Activated T-cell treated with anti-CD3 and anti-CD28 coated beads, Interleukin-2, amount 50 U/mL, for 72 hours (primary cell): ENCODE measurements at regions not wholly inside any gene's neighbourhood (a gene's known extent, or its start where the extent isn't known, plus 50 kb on each side); places are given as distances from the start of the nearest gene placed in this dataset.

ENCODE experiments used
- ATAC-seq, 2 donors: fragments of 150-1000 bp; cut with Tn5 transposase; replicated peaks in 1 of 2; 2 replicates each; pipeline ENCODE4 v1.10.0; 2021; ENCODE audit warnings: moderate library complexity in 2 of 2, mild to moderate bottlenecking in 1 of 2
- DNase-seq, 2 donors: peaks; one replicate each; pipeline ENCODE4 v3.0.0; 2021 to 2022; ENCODE audit warnings: mixed read lengths in 1 of 2
- H3K27ac Mint-ChIP-seq: one replicate; pipeline ENCODE4 v1.8.0; 2022; ENCODE audit warnings: mild to moderate bottlenecking, moderate library complexity, mixed read lengths
- H3K27me3 Mint-ChIP-seq: one replicate; pipeline ENCODE4 v1.8.0; 2022; ENCODE audit warnings: low read depth, mixed read lengths
- H3K36me3 Mint-ChIP-seq, 2 donors: one replicate each; pipeline ENCODE4 v1.8.0; 2022; ENCODE audit warnings: mixed read lengths in 2 of 2, mild to moderate bottlenecking in 1 of 2; ENCODE audit not compliant: insufficient read depth in 2 of 2
- H3K4me1 Mint-ChIP-seq: one replicate; pipeline ENCODE4 v1.8.0; 2022; ENCODE audit warnings: low read depth, mixed read lengths
- H3K4me3 Mint-ChIP-seq, 2 donors: one replicate each; pipeline ENCODE4 v1.8.0; 2022; ENCODE audit warnings: mild to moderate bottlenecking in 2 of 2, mixed read lengths in 2 of 2, moderate library complexity in 2 of 2
- H3K9me3 Mint-ChIP-seq, 2 donors: one replicate each; pipeline ENCODE4 v1.8.0; 2022; ENCODE audit warnings: mixed read lengths in 2 of 2

GRCh38 chr7:47104206-47104549, 477.7 kb downstream of the TNS3 start:
- Mint-ChIP-seq H3K9me3 (no peaks in the 10 kb centered on the region), H3K27me3 (peaks cover 4% of the 10 kb centered on the region), H3K4me1 (no peaks in the 10 kb centered on the region), H3K36me3 (no peaks in the 10 kb centered on the region), H3K4me3 (no peak overlapping the region), H3K27ac (no peak overlapping the region)
- DNase-seq (no peak), ATAC-seq (no peak)

GRCh38 chr7:47103498-47104205, 478.3 kb downstream of the TNS3 start:
- ATAC-seq (no peak), DNase-seq (no peak)
- H3K27ac Mint-ChIP-seq = no peak overlapping the region
- no peaks in the 10 kb centered on the region for H3K4me1 Mint-ChIP-seq
- no peaks in the 10 kb centered on the region for H3K36me3 Mint-ChIP-seq
- H3K27me3 Mint-ChIP-seq = peaks cover 4% of the 10 kb centered on the region
- H3K9me3 Mint-ChIP-seq = no peaks in the 10 kb centered on the region
- H3K4me3 Mint-ChIP-seq = no peak overlapping the region

- H3K4me3 Mint-ChIP-seq = no peak overlapping the region
- H3K9me3 Mint-ChIP-seq = no peaks in the 10 kb centered on the region
- no peaks in the 10 kb centered on the region for H3K36me3 Mint-ChIP-seq
- H3K4me1 Mint-ChIP-seq = no peaks in the 10 kb centered on the region
- DNase-seq = no peak
- ATAC-seq = no peak
- H3K27ac Mint-ChIP-seq = no peak overlapping the region
- H3K27me3 Mint-ChIP-seq = peaks cover 4% of the 10 kb centered on the region
Measured at GRCh38 chr7:47102331-47102841, 479.5 kb downstream of the TNS3 start.

- Mint-ChIP-seq H3K4me3 (no peak overlapping the region), H3K27me3 (peaks cover 4% of the 10 kb centered on the region), H3K4me1 (no peaks in the 10 kb centered on the region), H3K36me3 (no peaks in the 10 kb centered on the region), H3K9me3 (no peaks in the 10 kb centered on the region), H3K27ac (no peak overlapping the region)
- ATAC-seq (no peak), DNase-seq (no peak)
Measured at GRCh38 chr7:47100817-47101435, 481.0 kb downstream of the TNS3 start.

- peaks cover 4% of the 10 kb centered on the region for H3K27me3 Mint-ChIP-seq
- H3K27ac Mint-ChIP-seq = no peak overlapping the region
- no peak overlapping the region for H3K4me3 Mint-ChIP-seq
- no peaks in the 10 kb centered on the region for H3K36me3 Mint-ChIP-seq
- H3K4me1 Mint-ChIP-seq = no peaks in the 10 kb centered on the region
- no peak for DNase-seq
- ATAC-seq = no peak
- no peaks in the 10 kb centered on the region for H3K9me3 Mint-ChIP-seq
Measured at GRCh38 chr7:47100148-47100816, 481.6 kb downstream of the TNS3 start.

GRCh38 chr7:47097431-47097830, 484.5 kb downstream of the TNS3 start:
- H3K4me1 Mint-ChIP-seq = no peaks in the 10 kb centered on the region
- H3K9me3 Mint-ChIP-seq = no peaks in the 10 kb centered on the region
- no peaks in the 10 kb centered on the region for H3K36me3 Mint-ChIP-seq
- H3K27me3 Mint-ChIP-seq = no peaks in the 10 kb centered on the region
- DNase-seq = no peak
- no peak overlapping the region for H3K27ac Mint-ChIP-seq
- H3K4me3 Mint-ChIP-seq = no peak overlapping the region
- ATAC-seq = no peak

- no peaks in the 10 kb centered on the region for H3K9me3 Mint-ChIP-seq
- no peaks in the 10 kb centered on the region for H3K4me1 Mint-ChIP-seq
- no peak for ATAC-seq
Measured at GRCh38 chr7:47095946-47096345, 486.0 kb downstream of the TNS3 start.

GRCh38 chr7:47094462-47094861, 487.4 kb downstream of the TNS3 start:
- ATAC-seq = no peak
- no peaks in the 10 kb centered on the region for H3K4me1 Mint-ChIP-seq
- no peaks in the 10 kb centered on the region for H3K36me3 Mint-ChIP-seq
- H3K4me3 Mint-ChIP-seq = no peak overlapping the region
- no peak overlapping the region for H3K27ac Mint-ChIP-seq
- H3K9me3 Mint-ChIP-seq = no peaks in the 10 kb centered on the region
- H3K27me3 Mint-ChIP-seq = peaks cover 25% of the 10 kb centered on the region
- no peak for DNase-seq

More at GRCh38 chr7:47095946-47096345, 486.0 kb downstream of the TNS3 start:
- DNase-seq = no peak
- H3K4me3 Mint-ChIP-seq = no peak overlapping the region
- H3K36me3 Mint-ChIP-seq = no peaks in the 10 kb centered on the region
- H3K27ac Mint-ChIP-seq = no peak overlapping the region
- H3K27me3 Mint-ChIP-seq = peaks cover 11% of the 10 kb centered on the region

- Mint-ChIP-seq H3K4me3 (no peak overlapping the region), H3K4me1 (no peaks in the 10 kb centered on the region), H3K27me3 (peaks cover 25% of the 10 kb centered on the region), H3K27ac (no peak overlapping the region), H3K36me3 (no peaks in the 10 kb centered on the region), H3K9me3 (no peaks in the 10 kb centered on the region)
- DNase-seq = no peak
- ATAC-seq = no peak
Measured at GRCh38 chr7:47093320-47094234, 488.3 kb downstream of the TNS3 start.

GRCh38 chr7:47092336-47092735, 489.6 kb downstream of the TNS3 start:
- Mint-ChIP-seq H3K9me3 (no peaks in the 10 kb centered on the region), H3K36me3 (no peaks in the 10 kb centered on the region), H3K27me3 (peaks cover 25% of the 10 kb centered on the region), H3K4me3 (no peak overlapping the region), H3K4me1 (no peaks in the 10 kb centered on the region), H3K27ac (no peak overlapping the region)
- ATAC-seq (no peak), DNase-seq (no peak)

GRCh38 chr7:47091141-47091540, 490.8 kb downstream of the TNS3 start:
- no peaks in the 10 kb centered on the region for H3K36me3 Mint-ChIP-seq
- DNase-seq = no peak
- H3K4me1 Mint-ChIP-seq = no peaks in the 10 kb centered on the region
- peaks cover 25% of the 10 kb centered on the region for H3K27me3 Mint-ChIP-seq
- no peaks in the 10 kb centered on the region for H3K9me3 Mint-ChIP-seq
- H3K27ac Mint-ChIP-seq = no peak overlapping the region
- H3K4me3 Mint-ChIP-seq = no peak overlapping the region
- ATAC-seq = no peak

- no peak overlapping the region for H3K27ac Mint-ChIP-seq
- H3K4me3 Mint-ChIP-seq = no peak overlapping the region
- ATAC-seq (no peak), DNase-seq (no peak)
- H3K36me3 Mint-ChIP-seq = no peaks in the 10 kb centered on the region
- H3K4me1 Mint-ChIP-seq = no peaks in the 10 kb centered on the region
- peaks cover 25% of the 10 kb centered on the region for H3K27me3 Mint-ChIP-seq
- no peaks in the 10 kb centered on the region for H3K9me3 Mint-ChIP-seq
Measured at GRCh38 chr7:47089461-47089860, 492.4 kb downstream of the TNS3 start.

- no peak for ATAC-seq
- DNase-seq = no peak
- H3K27me3 Mint-ChIP-seq = peaks cover 25% of the 10 kb centered on the region
- no peaks in the 10 kb centered on the region for H3K9me3 Mint-ChIP-seq
- H3K4me1 Mint-ChIP-seq = no peaks in the 10 kb centered on the region
- H3K4me3 Mint-ChIP-seq = no peak overlapping the region
- no peak overlapping the region for H3K27ac Mint-ChIP-seq
- no peaks in the 10 kb centered on the region for H3K36me3 Mint-ChIP-seq
Measured at GRCh38 chr7:47089068-47089417, 492.9 kb downstream of the TNS3 start.
